Transverse colon (tissue), 4 donors: ENCODE measurements at regions not wholly inside any gene's neighbourhood (a gene's known extent, or its start where the extent isn't known, plus 50 kb on each side); places are given as distances from the start of the nearest gene placed in this dataset.

Source experiments
- CTCF ChIP-seq, 5 experiments: fragments of 200-600 bp in 3 of 5; fragments of 450-650 bp in 2 of 5; sonication (generic) in 3 of 5; IDR thresholded peaks; 1 replicate in 2 of 5; 2 replicates in 3 of 5; pipeline ENCODE4 v1.5.1; 2016 to 2017; ENCODE audit warnings: antibody characterized with exemption in 5 of 5, inconsistent platforms in 3 of 5, mild to moderate bottlenecking in 2 of 5, moderate library complexity in 1 of 5
- POLR2A ChIP-seq: fragments of 450-650 bp; IDR thresholded peaks from one replicate; pipeline ENCODE4 v1.6.1; 2016; ENCODE audit warnings: antibody characterized with exemption, mild to moderate bottlenecking, moderate library complexity
- POLR2AphosphoS5 ChIP-seq, 3 donors: sonication (generic); formaldehyde crosslinking; IDR thresholded peaks; one replicate each; pipeline ENCODE4 v1.6.1; 2016; ENCODE audit warnings: antibody characterized with exemption in 3 of 3

- TF ChIP-seq CTCF (IDR thresholded peaks at IDR 0.05): no peak
- TF ChIP-seq POLR2A: no peak
- TF ChIP-seq POLR2AphosphoS5 (IDR thresholded peaks at IDR 0.05): no peak
Observed at GRCh38 chr7:33748793-33749192, 156.5 kb upstream of the BMPER start.
